ENCODE measurements at regions not wholly inside any gene's neighbourhood (a gene's known extent, or its start where the extent isn't known, plus 50 kb on each side); places are given as distances from the start of the nearest gene placed in this dataset.

DNA sequence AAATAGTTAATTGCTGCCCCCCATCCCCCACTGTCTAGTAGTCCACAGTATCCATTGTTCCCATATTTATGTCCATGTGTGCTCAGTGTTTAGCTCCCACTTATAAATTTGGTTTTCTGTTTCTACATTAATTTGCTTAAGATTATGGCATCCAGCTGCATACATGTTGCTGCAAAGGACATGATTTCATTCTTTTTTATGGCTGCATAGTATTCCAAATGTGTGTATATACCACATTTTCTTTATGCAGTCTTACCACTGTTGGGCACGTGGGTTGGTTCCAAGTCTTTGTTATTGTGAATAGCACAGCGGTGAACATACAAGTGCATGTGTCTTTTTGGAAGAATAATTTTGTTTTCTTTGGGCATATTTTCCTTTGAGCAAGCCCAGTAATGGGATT, 113.0 kb upstream of the LNX1 start:
- TF ChIP-seq EZH2phosphoT487 (IDR thresholded peaks at IDR 0.05; ENCODE audit: unreplicated experiment): no peak
- no peak for TF ChIP-seq POLR2AphosphoS5 (IDR thresholded peaks at IDR 0.05; ENCODE audit: low read depth)
- TF ChIP-seq CREB1 (CRISPR knock-in tag; IDR thresholded peaks at IDR 0.05; ENCODE audit: low read depth): no peak
- TF ChIP-seq, protein P1, sequence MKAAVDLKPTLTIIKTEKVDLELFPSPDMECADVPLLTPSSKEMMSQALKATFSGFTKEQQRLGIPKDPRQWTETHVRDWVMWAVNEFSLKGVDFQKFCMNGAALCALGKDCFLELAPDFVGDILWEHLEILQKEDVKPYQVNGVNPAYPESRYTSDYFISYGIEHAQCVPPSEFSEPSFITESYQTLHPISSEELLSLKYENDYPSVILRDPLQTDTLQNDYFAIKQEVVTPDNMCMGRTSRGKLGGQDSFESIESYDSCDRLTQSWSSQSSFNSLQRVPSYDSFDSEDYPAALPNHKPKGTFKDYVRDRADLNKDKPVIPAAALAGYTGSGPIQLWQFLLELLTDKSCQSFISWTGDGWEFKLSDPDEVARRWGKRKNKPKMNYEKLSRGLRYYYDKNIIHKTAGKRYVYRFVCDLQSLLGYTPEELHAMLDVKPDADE (IDR thresholded peaks at IDR 0.05): no peak
- TF ChIP-seq ZNF114 (CRISPR knock-in tag; IDR thresholded peaks at IDR 0.05): no peak
- no peak for TF ChIP-seq EZH2 (IDR thresholded peaks at IDR 0.05; ENCODE audit: low read depth, unreplicated experiment)
- TF ChIP-seq STAT1 (IDR thresholded peaks at IDR 0.05; ENCODE audit: unreplicated experiment): no peak
- TF ChIP-seq, protein P2, sequence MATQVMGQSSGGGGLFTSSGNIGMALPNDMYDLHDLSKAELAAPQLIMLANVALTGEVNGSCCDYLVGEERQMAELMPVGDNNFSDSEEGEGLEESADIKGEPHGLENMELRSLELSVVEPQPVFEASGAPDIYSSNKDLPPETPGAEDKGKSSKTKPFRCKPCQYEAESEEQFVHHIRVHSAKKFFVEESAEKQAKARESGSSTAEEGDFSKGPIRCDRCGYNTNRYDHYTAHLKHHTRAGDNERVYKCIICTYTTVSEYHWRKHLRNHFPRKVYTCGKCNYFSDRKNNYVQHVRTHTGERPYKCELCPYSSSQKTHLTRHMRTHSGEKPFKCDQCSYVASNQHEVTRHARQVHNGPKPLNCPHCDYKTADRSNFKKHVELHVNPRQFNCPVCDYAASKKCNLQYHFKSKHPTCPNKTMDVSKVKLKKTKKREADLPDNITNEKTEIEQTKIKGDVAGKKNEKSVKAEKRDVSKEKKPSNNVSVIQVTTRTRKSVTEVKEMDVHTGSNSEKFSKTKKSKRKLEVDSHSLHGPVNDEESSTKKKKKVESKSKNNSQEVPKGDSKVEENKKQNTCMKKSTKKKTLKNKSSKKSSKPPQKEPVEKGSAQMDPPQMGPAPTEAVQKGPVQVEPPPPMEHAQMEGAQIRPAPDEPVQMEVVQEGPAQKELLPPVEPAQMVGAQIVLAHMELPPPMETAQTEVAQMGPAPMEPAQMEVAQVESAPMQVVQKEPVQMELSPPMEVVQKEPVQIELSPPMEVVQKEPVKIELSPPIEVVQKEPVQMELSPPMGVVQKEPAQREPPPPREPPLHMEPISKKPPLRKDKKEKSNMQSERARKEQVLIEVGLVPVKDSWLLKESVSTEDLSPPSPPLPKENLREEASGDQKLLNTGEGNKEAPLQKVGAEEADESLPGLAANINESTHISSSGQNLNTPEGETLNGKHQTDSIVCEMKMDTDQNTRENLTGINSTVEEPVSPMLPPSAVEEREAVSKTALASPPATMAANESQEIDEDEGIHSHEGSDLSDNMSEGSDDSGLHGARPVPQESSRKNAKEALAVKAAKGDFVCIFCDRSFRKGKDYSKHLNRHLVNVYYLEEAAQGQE (IDR thresholded peaks at IDR 0.05; ENCODE audit: unreplicated experiment): no peak
- TF ChIP-seq, protein P3, sequence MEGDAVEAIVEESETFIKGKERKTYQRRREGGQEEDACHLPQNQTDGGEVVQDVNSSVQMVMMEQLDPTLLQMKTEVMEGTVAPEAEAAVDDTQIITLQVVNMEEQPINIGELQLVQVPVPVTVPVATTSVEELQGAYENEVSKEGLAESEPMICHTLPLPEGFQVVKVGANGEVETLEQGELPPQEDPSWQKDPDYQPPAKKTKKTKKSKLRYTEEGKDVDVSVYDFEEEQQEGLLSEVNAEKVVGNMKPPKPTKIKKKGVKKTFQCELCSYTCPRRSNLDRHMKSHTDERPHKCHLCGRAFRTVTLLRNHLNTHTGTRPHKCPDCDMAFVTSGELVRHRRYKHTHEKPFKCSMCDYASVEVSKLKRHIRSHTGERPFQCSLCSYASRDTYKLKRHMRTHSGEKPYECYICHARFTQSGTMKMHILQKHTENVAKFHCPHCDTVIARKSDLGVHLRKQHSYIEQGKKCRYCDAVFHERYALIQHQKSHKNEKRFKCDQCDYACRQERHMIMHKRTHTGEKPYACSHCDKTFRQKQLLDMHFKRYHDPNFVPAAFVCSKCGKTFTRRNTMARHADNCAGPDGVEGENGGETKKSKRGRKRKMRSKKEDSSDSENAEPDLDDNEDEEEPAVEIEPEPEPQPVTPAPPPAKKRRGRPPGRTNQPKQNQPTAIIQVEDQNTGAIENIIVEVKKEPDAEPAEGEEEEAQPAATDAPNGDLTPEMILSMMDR (conservative IDR thresholded peaks at IDR 0.05; ENCODE audit: low read depth in 2 of 2): no peak
- TF ChIP-seq ZNF331 (CRISPR knock-in tag; IDR thresholded peaks at IDR 0.05; ENCODE audit: low read depth): no peak
- no peak for TF ChIP-seq JUNB (IDR thresholded peaks at IDR 0.05; ENCODE audit: unreplicated experiment)
- TF ChIP-seq NANOG (IDR thresholded peaks at IDR 0.05; ENCODE audit: borderline replicate concordance): no peak
- TF ChIP-seq, protein P4, sequence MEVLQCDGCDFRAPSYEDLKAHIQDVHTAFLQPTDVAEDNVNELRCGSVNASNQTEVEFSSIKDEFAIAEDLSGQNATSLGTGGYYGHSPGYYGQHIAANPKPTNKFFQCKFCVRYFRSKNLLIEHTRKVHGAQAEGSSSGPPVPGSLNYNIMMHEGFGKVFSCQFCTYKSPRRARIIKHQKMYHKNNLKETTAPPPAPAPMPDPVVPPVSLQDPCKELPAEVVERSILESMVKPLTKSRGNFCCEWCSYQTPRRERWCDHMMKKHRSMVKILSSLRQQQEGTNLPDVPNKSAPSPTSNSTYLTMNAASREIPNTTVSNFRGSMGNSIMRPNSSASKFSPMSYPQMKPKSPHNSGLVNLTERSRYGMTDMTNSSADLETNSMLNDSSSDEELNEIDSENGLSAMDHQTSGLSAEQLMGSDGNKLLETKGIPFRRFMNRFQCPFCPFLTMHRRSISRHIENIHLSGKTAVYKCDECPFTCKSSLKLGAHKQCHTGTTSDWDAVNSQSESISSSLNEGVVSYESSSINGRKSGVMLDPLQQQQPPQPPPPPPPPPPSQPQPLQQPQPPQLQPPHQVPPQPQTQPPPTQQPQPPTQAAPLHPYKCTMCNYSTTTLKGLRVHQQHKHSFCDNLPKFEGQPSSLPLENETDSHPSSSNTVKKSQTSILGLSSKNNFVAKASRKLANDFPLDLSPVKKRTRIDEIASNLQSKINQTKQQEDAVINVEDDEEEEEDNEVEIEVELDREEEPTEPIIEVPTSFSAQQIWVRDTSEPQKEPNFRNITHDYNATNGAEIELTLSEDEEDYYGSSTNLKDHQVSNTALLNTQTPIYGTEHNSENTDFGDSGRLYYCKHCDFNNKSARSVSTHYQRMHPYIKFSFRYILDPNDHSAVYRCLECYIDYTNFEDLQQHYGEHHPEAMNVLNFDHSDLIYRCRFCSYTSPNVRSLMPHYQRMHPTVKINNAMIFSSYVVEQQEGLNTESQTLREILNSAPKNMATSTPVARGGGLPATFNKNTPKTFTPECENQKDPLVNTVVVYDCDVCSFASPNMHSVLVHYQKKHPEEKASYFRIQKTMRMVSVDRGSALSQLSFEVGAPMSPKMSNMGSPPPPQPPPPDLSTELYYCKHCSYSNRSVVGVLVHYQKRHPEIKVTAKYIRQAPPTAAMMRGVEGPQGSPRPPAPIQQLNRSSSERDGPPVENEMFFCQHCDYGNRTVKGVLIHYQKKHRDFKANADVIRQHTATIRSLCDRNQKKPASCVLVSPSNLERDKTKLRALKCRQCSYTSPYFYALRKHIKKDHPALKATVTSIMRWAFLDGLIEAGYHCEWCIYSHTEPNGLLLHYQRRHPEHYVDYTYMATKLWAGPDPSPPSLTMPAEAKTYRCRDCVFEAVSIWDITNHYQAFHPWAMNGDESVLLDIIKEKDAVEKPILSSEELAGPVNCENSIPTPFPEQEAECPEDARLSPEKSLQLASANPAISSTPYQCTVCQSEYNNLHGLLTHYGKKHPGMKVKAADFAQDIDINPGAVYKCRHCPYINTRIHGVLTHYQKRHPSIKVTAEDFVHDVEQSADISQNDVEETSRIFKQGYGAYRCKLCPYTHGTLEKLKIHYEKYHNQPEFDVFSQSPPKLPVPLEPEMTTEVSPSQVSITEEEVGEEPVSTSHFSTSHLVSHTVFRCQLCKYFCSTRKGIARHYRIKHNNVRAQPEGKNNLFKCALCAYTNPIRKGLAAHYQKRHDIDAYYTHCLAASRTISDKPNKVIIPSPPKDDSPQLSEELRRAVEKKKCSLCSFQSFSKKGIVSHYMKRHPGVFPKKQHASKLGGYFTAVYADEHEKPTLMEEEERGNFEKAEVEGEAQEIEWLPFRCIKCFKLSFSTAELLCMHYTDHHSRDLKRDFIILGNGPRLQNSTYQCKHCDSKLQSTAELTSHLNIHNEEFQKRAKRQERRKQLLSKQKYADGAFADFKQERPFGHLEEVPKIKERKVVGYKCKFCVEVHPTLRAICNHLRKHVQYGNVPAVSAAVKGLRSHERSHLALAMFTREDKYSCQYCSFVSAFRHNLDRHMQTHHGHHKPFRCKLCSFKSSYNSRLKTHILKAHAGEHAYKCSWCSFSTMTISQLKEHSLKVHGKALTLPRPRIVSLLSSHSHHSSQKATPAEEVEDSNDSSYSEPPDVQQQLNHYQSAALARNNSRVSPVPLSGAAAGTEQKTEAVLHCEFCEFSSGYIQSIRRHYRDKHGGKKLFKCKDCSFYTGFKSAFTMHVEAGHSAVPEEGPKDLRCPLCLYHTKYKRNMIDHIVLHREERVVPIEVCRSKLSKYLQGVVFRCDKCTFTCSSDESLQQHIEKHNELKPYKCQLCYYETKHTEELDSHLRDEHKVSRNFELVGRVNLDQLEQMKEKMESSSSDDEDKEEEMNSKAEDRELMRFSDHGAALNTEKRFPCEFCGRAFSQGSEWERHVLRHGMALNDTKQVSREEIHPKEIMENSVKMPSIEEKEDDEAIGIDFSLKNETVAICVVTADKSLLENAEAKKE (CRISPR knock-in tag; IDR thresholded peaks at IDR 0.05): no peak
- H3K27ac Mint-ChIP-seq: no peak overlapping the region
- no peaks in the 10 kb centered on the region; the same call in 2 of the 3 replicates for H3K36me3 Mint-ChIP-seq (ENCODE audit: low read depth)
- H3K4me1 Mint-ChIP-seq: peaks cover 8% of the 10 kb centered on the region
- H3K9me3 Mint-ChIP-seq: no peaks in the 10 kb centered on the region; the same call in 2 of the 3 replicates
- H3K36me3 ChIP-seq (ENCODE audit: insufficient read depth): no peaks in the 10 kb centered on the region
- peaks cover 4% of the 10 kb centered on the region for H3K27me3 Mint-ChIP-seq (ENCODE audit: insufficient read depth, low read depth, poor library complexity)
- no peaks in the 10 kb centered on the region for H4K20me1 ChIP-seq (replicated peaks; ENCODE audit: insufficient read depth)
- H3K4me2 ChIP-seq: no peak overlapping the region
- no peak overlapping the region for H3K4me3 ChIP-seq
- peaks cover 8% of the 10 kb centered on the region; the same call in 1 of the 2 replicates for H3K9me2 ChIP-seq (ENCODE audit: insufficient read depth)
- H3K27ac ChIP-seq (ENCODE audit: low read depth): no peak overlapping the region
- no peak overlapping the region for H3K4me3 Mint-ChIP-seq
- no peaks in the 10 kb centered on the region; the same call in 1 of the 2 replicates for H3K4me1 ChIP-seq (ENCODE audit: insufficient read depth)
- no peak for ATAC-seq
- H3F3A ChIP-seq (replicated peaks; ENCODE audit: low read depth): no peaks in the 10 kb centered on the region
- no peaks in the 10 kb centered on the region for H3K27me3 ChIP-seq (ENCODE audit: insufficient read depth)
- DNase-seq (ENCODE audit: low spot score): no peak
- no peaks in the 10 kb centered on the region for H3K79me2 ChIP-seq (replicated peaks; ENCODE audit: insufficient read depth)
- H2AFZ ChIP-seq: no peak overlapping the region

All from GM23338 (cell line).